ENCODE measurements at regions not wholly inside any gene's neighbourhood (a gene's known extent, or its start where the extent isn't known, plus 50 kb on each side); places are given as distances from the start of the nearest gene placed in this dataset.

DNA sequence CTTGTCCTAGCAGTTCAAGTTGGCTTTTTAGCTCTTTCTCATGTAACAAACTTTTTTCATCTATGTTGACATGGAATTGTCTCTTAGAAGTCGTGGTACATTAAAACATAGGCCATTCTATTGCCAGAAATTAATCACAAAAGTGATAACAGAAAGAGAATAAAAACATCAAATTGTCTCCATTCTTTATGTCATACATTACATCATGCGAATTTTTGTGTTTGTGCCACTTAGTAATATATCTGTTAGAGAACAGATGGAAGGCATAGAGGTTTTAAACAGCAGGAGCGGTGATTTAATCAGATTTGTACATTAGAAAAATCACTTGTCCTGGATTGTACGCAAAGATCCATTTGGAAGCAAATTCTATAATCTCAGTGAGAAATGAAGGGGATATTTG lies 136.5 kb upstream of the CDH20 start:
- DNase-seq = no peak

DNA sequence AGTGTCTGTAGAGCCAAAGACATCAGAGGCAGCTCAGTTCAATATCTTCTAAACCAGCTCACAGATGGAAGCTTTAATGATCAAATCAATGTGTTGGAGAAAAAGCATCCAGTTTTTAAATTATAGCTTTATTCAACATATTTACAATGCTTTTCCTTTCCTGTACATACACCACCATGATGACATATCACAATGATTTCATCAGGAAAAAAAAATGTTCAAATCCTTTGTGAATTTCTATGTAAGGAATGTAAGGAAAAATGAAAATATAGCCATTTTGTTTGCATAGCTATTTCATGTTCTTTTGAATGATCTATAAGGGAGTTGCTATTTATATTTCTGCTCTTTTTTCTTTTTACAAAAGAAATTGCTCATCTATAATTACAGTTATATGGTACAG lies 134.7 kb upstream of the CDH20 start:
- DNase-seq = no peak

DNA sequence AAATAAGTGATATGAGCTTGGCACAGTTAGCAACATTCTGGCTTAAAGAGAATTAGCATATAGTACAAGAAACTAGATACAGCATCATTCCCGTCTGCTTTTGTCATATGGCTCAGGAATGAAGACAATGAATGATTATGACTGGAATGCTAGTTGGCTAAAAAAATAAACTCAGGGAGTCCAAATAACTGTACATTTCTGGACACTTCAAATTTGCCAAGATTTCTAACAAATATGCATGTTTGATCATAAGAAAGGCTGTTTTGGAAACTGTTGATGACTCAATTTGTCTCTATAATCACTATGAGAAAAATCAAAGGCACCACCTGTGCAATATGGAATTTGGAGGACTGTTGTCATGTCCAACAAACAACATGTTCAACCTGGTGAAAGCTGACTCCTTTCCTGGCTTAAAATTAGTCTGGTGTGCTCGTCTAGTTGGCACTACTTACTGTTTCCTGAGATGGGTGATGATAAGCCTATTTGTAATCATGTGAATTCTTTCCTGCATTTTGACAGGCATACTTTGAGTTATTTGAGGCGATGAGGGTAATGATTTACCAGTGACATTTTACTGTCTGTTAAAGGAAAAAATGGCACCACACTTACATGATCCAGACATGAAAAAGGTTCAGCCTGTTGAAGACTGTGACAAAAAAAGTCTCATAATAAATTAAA lies 133.9 kb upstream of the CDH20 start:
- no peak for DNase-seq

DNA sequence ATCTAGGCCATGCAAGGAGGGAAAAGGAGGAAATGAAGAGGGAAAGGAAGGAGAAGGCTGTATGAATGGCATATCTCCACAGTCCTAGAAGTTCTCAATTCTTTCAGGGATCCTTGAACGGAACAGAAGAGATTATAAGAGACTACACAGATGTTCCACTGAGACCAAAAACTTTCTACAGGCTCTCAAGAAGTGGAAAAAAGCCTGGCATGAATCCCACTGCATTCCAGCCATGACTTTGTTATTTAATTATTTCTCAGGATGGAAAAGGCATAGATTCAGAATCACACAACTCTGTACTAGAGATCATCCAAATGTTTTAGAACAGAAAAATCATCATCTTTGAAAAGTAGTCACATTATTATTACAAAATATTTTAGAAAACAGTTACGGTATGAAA lies 131.7 kb upstream of the CDH20 start:
- no peak for DNase-seq

DNA sequence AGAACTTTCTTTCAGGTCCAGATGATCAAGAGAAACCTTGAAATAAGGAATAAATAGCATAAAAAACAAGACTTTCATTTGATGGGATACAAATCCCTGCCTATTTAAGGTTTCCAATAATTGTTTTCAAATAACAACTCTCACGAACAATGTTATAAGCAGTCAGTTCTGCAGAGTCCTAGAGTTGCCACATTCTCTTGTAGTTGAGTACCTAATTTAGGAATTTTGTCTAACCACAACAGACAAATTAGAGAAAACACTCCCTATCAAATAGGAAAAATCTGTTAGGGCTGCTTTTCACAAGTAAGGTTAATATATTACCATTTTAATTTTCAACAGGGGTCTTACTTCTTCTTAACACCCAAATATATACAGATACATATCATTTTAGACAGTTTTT lies 130.1 kb upstream of the CDH20 start:
- DNase-seq = no peak

DNA sequence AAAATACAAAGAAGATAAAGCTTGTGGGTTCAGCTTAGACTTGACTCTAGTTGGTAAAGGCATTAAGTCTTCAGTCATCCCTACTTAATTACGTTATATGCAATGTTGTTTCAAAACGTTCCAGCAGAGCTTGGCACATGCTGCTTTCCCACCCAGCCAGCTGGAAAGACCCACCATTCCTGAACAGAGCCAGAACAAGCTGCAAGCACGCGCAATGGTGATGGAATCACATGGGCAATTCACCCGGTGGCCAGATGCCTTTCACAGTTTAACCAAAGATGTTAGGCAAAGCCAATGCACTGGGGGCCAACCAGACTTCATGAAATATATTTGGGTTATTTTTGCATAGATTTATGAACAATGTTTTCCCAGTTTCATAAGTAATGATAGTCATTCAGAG lies 123.4 kb upstream of the CDH20 start:
- no peak for DNase-seq

DNA sequence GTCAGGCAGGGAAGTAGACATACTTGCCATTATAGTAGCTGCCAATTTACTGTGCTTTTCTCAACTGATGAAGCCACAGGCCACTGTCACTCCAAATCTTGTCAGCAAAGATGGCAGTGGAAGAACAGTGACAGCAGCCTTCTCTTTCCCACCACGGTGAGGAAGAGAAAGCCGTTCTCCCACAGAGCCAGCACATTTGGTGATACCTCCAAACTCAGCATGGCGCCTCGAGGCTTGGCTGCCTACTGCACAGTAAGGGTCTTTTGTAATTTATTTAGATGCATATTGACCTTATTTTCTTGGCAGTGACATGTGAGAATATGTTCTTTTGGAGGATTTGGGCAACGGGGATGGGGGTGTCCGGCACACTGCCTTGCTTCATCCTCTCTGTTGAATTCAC lies 117.2 kb upstream of the CDH20 start:
- no peak for DNase-seq

DNA sequence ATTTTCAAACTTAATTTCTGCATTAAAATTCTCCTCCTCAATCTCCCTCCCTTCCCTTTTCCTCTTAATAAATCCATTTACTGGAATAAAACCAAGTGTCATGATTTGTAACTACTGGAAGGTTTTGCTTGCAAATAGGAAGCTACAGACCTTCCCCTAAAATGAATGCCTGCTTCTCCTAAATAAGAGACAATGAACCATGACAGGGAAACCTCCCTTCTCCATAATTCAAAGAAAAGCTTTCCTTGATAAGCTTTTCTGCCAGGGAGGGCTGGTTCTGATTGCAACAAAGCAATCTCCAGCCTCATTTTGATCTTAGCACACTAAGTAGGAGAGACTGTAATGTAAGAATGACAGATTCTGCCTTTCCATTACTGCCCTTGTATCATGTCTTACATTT lies 111.0 kb upstream of the CDH20 start:
- DNase-seq = no peak

DNA sequence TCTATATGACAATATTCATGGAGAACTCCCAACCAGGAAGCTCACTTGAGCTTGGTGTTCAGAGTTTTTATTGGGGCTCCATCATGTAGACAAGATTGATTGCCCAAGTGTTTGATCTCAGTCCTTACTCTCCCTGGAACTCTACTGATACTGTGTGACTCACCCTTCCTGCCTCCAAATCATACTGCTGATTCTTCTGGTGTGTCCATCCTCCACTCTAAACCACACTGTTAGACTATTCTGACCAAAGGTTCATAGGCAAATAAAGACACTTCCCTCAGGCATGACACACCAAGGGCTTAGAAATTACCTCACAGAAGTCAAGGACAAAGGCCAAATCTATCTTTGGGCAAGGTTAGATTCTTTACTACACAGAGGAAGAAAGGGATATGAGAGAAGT lies 107.9 kb upstream of the CDH20 start:
- DNase-seq = no peak

DNA sequence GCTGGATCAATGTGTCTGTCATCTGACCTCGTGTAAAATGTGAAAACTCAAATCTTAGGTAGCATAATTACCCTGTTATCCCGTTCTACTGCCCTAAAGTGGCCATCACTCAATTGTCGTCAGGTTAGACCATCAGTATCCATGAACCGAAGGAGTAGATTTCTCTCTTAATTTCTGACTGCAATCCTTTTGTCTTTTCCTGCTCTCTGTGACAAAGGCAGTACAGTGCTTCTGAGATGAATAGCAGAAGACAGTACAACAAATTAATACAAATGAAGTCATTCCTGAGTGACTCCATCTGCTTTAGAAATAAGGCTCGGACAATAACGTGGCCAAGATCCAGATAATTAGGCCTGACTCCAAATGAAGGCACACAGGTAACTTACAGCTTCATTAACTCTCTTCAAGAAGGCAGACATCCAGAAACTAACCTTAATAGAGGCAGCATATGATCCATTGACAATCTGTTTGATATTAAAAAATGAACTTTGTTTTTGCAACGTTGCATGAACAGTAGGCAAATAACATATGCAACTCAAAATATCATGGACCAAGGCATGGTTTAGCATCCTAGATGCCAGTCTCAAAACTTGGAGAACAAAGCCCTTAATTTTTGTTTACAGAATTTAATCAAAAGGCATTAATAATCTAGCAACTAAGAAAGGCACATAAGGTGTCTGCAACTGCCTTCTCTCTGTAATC lies 96.7 kb upstream of the CDH20 start:
- no peak for DNase-seq

DNA sequence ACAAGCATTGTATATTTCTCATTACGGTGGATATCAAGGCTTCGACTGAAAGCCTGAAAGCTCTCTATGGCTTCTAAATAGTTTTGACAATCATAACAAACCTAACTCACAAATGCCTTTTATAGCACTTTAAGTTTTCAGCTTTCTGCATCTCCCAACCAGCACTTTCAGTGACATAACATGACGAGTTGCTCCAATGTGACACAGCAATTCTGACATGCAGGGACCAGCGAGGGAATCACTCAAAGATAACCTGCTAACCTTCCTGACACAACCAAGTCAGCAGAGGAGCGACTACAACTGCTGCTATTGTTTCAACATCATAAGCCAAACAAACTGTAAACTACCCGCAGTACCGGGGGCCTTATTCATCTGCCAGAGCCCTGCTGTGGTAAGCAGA lies 95.7 kb upstream of the CDH20 start:
- no peak for DNase-seq

DNA sequence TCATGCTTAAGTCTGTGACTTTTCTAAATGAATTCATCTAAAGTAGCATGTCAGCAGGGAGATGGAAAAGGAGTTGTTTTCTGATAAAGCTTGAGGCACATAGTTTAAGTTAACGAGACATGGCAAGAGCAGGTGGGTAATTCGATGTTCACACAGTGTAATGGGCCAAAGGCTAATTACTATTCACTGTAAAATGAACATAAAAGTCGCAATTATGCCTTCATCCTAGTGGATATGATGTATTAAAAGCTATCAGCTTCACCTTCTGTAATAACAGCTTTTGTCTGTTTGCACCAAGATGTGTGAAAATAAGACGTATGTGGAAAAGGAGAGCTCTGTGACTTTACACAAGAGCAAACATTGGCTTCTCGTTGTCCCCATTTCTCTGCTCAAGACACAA lies 94.2 kb upstream of the CDH20 start:
- DNase-seq = no peak

DNA sequence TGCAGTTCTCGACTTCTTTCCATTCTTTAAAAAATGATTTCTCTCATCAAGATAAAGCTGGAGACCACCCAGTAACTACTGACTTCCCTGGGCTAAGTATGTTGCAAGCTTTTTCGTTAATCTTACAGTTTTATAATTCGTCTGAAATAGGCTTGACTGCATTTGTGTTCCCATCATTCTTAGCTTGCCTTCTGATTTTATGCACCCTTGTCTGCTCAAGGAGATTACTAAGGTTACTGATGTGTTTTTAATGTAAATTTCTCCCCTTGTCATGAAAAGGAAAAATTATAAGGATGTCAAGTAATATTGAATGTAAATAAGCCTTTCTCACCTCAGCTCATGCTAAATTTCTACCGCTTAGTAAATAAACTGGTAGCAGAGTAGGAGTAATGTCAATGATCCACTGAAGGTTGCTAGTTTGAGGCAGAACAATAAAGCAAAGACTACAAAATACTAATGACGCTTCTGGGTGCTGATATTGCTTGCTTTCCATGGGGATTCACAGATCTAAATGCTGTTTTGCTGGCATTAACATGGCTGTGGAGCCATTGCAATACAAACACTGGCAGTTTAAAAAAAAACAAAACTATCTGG lies 91.9 kb upstream of the CDH20 start:
- DNase-seq = no peak

DNA sequence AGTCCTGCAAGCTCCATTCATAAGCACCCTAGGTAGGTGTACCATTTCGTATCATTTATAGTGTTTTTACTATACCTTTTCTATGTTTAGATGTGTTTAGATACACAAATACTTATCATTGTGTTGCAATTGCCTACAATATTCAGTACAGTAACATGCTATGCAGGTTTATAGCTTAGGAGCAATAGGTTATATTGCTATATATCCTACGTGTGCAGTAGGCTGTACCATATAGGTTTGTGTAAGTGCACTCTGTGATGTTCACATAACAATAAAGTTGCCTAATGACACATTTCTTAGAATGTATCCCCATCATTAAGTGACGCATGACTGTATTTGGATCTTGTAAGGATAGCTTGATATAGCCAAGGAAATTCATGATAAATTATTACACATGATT lies 88.6 kb upstream of the CDH20 start:
- no peak for DNase-seq

DNA sequence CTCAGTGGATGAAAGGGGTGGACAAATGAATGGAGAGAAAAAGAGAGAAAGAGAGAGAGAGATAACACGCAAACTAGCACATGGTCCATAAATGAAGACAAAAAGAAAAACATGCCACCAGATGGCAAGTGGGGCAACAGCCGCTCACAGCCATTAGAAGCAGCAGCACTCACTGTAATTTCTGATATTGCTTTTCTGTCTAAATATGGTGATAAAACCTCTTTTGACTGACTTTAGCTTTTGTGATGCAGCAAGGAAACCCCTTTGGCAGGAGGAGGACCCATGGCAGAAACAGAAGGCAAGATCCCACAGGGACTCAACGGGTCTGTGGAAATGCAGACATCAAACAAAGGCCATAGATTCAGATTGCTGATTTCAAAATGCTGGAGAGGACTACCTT lies 88.0 kb upstream of the CDH20 start:
- no peak for DNase-seq

DNA sequence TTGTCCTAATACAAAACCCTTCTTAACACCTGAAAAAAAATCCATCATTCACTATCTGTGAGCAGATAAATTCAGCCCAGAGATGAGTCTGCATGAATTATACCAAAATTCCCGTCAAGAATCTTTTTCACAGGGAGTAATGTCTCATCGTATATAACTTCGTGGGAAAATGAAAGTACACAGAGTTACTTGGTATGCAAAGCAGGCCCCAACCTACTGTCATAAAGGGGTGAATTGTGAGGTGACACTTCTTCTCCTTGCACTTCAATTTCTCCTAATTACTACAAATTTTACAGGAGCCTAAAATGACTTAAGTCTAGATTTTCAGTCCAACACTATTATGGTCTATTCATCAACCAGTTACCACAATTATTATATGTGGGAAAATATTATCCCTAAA lies 84.6 kb upstream of the CDH20 start:
- no peak for DNase-seq

DNA sequence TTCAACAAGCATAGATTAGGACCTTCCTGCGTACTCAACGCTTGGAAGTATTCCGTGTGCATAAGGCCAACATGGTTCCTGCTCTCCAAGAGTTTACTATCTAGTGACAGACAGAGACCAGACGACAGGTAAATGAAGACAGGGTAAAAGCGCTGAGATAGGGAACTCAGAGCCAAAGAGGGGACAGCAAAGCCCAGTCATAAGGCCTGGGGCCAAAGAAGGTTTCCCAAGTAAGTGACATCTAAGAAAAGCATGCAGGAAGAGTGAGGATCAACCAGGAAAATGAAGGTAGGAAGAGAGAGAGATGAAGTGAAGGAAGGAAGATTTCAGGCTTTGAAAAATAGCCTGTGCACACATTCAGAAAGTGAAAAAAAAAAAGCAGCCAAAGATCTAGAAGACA lies 76.9 kb upstream of the CDH20 start:
- no peak for DNase-seq

DNA sequence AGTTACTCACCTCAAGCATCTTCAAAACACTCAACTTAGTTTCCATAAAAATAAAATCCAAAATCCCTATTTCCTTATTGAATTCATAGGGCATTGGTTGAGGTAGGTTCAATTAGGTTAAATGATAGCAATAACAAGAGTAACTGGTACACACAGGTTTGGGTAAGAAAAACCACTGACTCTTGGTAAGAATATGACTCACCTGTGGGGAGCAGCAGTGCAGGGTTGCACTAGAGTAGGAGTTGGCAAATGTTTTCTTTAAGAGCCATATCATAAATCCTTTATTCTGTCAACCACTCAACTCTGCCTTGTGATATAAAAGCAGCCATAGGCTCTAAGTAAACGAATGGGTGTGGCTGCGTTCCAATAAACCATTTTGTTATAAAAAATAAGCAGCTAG lies 71.4 kb upstream of the CDH20 start:
- no peak for DNase-seq

DNA sequence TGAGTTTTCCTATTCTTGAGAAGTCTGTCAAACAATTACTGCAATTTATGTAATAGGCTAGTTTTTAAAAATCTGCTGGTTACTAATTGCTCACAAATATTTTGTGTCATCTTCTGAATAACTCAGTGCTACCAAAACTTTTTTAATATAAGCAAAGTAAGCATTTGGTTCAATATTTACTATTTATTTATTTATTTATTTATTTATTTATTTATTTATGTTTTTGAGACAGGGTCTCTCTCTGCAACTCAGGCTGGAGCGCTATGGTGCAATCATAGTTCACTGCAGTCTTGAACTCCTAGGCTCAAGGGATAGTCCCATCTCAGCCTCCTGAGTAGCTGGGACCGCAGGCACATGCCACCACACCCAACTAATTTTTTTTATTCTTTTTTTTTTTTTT lies 60.4 kb upstream of the CDH20 start:
- no peak for DNase-seq

DNA sequence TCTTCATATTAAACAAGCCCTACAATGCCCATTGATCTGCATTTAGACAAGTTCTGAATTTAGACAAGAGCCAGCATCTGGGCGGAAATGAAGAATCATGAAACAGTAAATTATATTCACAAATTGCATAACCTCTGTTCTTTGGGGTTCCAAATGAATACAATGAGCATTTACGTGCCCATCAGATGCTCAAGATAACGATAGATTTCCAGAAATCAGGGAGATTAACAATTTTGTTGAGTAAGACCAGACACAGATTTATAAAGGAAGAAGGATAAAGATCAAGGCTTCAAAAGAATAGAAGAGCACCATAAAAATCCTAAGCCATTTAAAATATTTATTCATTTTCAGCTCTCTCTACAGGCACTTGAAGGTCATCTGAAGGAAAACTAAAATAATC lies 59.7 kb upstream of the CDH20 start:
- no peak for DNase-seq

DNA sequence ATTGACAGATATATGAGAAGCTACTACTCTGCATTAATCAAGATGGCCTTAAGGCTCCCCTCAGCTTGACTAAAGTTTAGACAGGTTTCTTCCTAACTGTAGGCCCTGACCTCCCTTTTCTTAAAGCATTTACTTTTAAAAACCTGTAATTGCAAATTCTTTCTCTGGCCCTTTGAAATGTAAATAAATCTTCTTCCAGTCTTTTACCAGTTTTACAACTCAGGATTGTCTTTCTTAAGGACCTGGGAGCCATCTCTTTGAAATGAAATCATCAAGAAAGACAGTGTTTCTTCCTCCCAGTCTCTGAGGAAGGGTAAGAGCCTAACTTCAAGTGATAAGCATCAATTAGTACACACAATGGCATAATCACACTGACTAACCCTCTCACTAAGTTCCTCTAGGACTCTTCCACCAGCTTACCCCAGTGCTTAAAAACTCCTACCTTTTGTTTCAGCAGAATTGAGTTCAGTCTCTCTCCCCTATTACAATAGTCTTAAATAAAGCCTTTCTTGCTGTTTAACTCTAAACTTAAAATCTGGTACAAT lies 58.7 kb upstream of the CDH20 start:
- no peak for DNase-seq

DNA sequence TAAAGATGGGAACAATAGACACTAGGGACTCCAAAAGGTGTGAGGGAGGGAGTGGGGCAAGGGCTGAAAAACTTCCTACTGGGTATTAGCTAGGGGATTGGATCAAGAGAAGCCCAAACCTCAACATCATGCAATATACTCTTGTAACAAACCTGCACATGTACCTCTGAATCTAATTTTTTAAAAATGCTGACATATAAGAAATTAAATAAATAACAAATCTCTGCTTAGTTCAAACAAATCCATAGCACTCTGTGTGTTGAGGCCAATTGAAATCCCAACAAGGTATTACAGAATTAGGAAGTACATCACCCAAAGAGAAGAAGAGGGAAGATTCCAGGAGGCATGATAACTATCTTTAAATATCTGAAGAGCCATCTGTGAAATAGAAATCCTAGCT lies 55.4 kb upstream of the CDH20 start:
- no peak for DNase-seq

DNA sequence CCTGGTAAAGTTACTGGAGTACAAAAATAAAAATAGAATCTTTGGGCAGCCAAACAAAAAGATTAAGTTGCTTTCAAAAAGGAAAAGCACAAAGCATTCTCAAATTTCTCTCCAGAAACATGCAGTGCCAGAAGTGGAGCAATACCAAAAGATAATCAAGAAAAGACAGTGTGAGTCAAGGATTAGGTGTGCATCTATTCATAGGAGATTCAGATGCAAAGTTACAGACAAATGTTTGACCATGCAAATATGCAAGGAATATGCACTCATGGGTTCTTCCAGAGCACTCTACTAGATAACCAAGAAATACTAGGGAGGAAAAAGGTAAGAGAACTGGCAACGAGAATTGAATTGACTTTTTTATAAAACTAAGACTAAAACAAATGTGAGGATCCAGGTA lies 51.8 kb upstream of the CDH20 start:
- DNase-seq = no peak

DNA sequence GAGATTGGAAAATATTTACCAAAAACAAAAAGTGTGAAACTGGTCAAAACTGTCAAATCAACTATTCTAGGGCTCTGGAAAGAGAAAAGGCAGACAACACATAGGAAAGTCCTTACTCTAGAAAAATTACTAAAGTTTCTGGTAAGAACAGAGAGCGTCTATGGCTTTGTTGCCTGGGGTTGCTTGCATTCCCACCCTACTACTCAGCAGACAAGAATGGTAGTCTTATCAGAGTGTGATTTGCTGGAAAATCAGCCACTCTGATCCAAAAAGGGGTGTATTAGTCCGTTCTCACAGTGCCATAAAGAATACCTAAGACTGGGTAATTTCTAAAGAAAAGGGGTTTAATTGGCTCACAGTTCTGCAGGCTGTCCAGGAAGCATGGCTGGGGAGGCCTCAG lies 50.3 kb upstream of the CDH20 start:
- DNase-seq = no peak

All from RPMI8226 (cell line).